ENCODE measurements at regions not wholly inside any gene's neighbourhood (a gene's known extent, or its start where the extent isn't known, plus 50 kb on each side); places are given as distances from the start of the nearest gene placed in this dataset.

DNA sequence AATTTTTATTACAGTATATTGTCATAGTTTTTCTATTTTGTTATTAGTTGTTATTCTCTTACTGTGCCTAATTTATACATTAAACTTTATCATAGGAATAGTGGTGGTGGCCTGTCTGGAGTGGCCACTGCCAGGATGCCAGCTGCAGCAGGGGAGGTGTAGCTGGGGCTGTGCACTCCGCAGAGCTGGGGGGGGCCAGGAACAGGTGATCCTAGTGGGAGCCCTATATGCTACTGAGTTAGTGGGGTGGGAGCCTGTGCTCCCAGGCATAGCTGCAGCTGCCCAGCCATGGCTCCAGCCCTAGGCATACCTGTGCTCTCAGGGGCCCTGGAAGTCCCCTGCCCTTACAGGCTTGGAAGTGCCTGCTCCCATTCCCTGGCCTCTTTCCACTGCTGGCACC is 638.1 kb upstream of the KCNMB2 start:
- Histone ChIP-seq H2BK5ac (ENCODE audit: low read depth, low read length) (no peak overlapping the region), H3K9me3 (ENCODE audit: insufficient read depth in 2 of 2, low read depth in 1 of 2, low read length in 1 of 2) (peaks cover 0 to 3% of the 10 kb centered on the region in 2 experiments; a peak in 1 of 4 replicates), H3K56ac (replicated peaks; ENCODE audit: insufficient read length, low read depth, low read length) (no peak overlapping the region), H3K18ac (ENCODE audit: extremely low read depth, low read length) (no peak overlapping the region), H2BK15ac (ENCODE audit: low read length) (no peak overlapping the region), H4K20me1 (replicated peaks in 1 of 2; ENCODE audit: control insufficient read depth in 1 of 2, insufficient read depth in 2 of 2, low read length in 2 of 2) (no peaks in the 10 kb centered on the region), H3K79me1 (ENCODE audit: low read depth, low read length) (no peaks in the 10 kb centered on the region), H3K27ac (ENCODE audit: low read depth, low read length) (no peak overlapping the region), H3K27me3 (replicated peaks in 1 of 4; ENCODE audit: control insufficient read depth in 3 of 4, extremely low read depth in 1 of 4, insufficient read depth in 3 of 4, low read length in 3 of 4) (no peaks in the 10 kb centered on the region), H3K4me1 (replicated peaks in 1 of 4; ENCODE audit: control insufficient read depth in 3 of 4, insufficient read depth in 4 of 4, low read length in 3 of 4) (no peaks in the 10 kb centered on the region), H2AK5ac (ENCODE audit: low read depth, low read length) (no peak overlapping the region), H4K91ac (replicated peaks; ENCODE audit: insufficient read length, low read length) (no peak overlapping the region), H2BK20ac (ENCODE audit: low read length) (no peak overlapping the region), H2BK120ac (replicated peaks; ENCODE audit: low read depth, low read length) (no peak overlapping the region), H3K23ac (ENCODE audit: insufficient read length) (no peak overlapping the region), H4K5ac (ENCODE audit: insufficient read length, low read depth, low read length) (no peak overlapping the region), H3K4ac (replicated peaks; ENCODE audit: insufficient read length, low read depth, low read length) (no peak overlapping the region), H3K79me2 (ENCODE audit: control insufficient read depth in 1 of 2, insufficient read depth in 2 of 2, low read length in 2 of 2) (no peaks in the 10 kb centered on the region), H3K4me3 (ENCODE audit: extremely low read depth in 1 of 4, insufficient read depth in 2 of 4, low read depth in 3 of 4, low read length in 4 of 4) (no peak overlapping the region), H3K14ac (ENCODE audit: insufficient read length) (no peak overlapping the region), H4K8ac (ENCODE audit: extremely low read depth, insufficient read depth, low read length) (no peak overlapping the region), H3K23me2 (ENCODE audit: low read depth, low read length) (no peaks in the 10 kb centered on the region), H2BK12ac (ENCODE audit: low read depth, low read length) (no peak overlapping the region), H2AFZ (ENCODE audit: low read length) (no peak overlapping the region), H3K4me2 (ENCODE audit: insufficient read depth in 1 of 2, low read depth in 2 of 2, low read length in 2 of 2) (no peak overlapping the region), H3K9ac (replicated peaks in 1 of 4; ENCODE audit: extremely low read depth in 1 of 4, low read depth in 3 of 4, low read length in 3 of 4) (no peak overlapping the region), H3K36me3 (ENCODE audit: control insufficient read depth in 2 of 4, insufficient read depth in 4 of 4, low read length in 3 of 4) (no peaks in the 10 kb centered on the region)
- CTCF ChIA-PET (ENCODE audit: partially characterized antibody): interaction anchor here (0.7 to 1.4 kb wide), 2 partner anchors 44 to 382 kb away, joined by 3 read pairs; no protein-coding TSS in a partner anchor
- 77% methylated on average over 1 of the region's 1 CpG; no CpG with 5 or more reads in 1 of the 2 experiments for WGBS, 2 experiments (ENCODE audit: extremely low coverage in 1 of 2, insufficient coverage in 1 of 2, insufficient read length in 1 of 2, insufficient replicate concordance in 2 of 2, low coverage in 1 of 2, low lambda C conversion rate in 2 of 2, missing lambda C conversion rate in 1 of 2)
- no peak for TF ChIP-seq KDM4A (IDR thresholded peaks at IDR 0.05; ENCODE audit: low read depth, low read length, severe bottlenecking)
- no peak for TF ChIP-seq PHF8 (conservative IDR thresholded peaks at IDR 0.05; ENCODE audit: low read depth, low read length)
- no peak for TF ChIP-seq POU5F1 (IDR thresholded peaks at IDR 0.05; ENCODE audit: low read depth, low read length)
- TF ChIP-seq, protein P1, sequence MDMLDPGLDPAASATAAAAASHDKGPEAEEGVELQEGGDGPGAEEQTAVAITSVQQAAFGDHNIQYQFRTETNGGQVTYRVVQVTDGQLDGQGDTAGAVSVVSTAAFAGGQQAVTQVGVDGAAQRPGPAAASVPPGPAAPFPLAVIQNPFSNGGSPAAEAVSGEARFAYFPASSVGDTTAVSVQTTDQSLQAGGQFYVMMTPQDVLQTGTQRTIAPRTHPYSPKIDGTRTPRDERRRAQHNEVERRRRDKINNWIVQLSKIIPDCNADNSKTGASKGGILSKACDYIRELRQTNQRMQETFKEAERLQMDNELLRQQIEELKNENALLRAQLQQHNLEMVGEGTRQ (IDR thresholded peaks at IDR 0.05; ENCODE audit: low read length): no peak
- TF ChIP-seq MAFK (IDR thresholded peaks at IDR 0.05; ENCODE audit: low read depth, low read length): no peak
- TF ChIP-seq RXRA (IDR thresholded peaks at IDR 0.05; ENCODE audit: insufficient read depth, low read depth, low read length): no peak
- no peak for TF ChIP-seq TAF7 (optimal IDR thresholded peaks at IDR 0.05; ENCODE audit: borderline replicate concordance, low read depth, low read length)
- TF ChIP-seq YY1 (IDR thresholded peaks at IDR 0.05; ENCODE audit: low read depth, low read length): no peak
- TF ChIP-seq POLR2A (IDR thresholded peaks at IDR 0.05; ENCODE audit: control extremely low read depth in 1 of 2, low read depth in 2 of 2, low read length in 2 of 2): no peak
- DNase-seq (ENCODE audit: low read depth in 1 of 2, low spot score in 2 of 2) (no peak), FAIRE-seq (no peak)
- POLR2A ChIA-PET (ENCODE audit: partially characterized antibody): no interaction called here
